NCI-H2081 treated with DMSO at 0.1 percent for 48 hours (cell line): ENCODE measurements at regions not wholly inside any gene's neighbourhood (a gene's known extent, or its start where the extent isn't known, plus 50 kb on each side); places are given as distances from the start of the nearest gene placed in this dataset.
"Not testable (repeated sequence)": the region's sequence is repeated elsewhere in the genome, so short reads cannot be mapped to it uniquely, and the experiment has no call there.

Experiments
- DNase-seq: peaks from one replicate; lab custom pipeline; 2025; lab: John Stamatoyannopoulos, UW

GRCh38 chr3:181330821-181331563 lies 341.5 kb upstream of the DNAJC19 start:
- DNase-seq, result no peak

DNA sequence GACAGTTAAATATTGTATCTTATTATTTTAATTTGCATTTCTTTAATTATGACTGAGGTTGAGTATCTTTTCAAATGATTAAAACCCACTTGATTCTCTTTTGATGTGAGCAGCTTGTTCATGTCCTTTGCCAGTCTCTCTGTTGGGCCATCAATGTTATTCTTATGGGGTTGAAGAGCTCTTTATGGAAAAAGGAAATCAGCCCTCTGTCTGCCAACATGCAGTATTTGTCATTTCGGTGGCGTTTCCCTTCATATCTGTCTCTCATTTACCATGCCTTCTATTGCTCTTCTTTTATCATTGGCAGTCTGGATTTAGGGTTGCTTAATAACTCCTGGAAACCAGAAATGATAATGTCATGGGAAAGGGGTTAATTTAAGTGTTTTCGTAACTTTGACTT lies 340.7 kb upstream of the DNAJC19 start:
- DNase-seq, result no peak

- DNase-seq, result peak; percentile 98
These were observed 339.5 kb upstream of the DNAJC19 start for GRCh38 chr3:181329024-181329423.

DNA sequence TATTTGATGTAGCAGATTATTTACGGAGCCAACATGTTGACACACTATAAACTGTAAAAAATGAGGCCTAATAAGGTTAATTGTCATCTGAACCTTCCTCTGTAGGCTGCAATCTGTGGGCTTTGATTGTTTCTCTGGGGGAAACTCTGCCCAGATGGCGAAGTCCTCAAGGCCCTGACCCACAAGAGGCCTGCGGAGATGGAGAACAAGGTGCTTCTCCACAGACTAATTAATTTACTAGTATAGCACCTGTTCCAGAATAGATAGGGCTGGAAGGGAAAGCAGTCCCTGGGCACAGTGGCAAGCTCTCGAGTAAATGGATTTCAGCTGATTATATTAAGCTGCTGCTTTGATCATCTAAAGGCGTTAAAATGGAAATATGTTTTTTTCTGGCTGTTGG lies 338.8 kb upstream of the DNAJC19 start:
- DNase-seq, result no peak

DNA sequence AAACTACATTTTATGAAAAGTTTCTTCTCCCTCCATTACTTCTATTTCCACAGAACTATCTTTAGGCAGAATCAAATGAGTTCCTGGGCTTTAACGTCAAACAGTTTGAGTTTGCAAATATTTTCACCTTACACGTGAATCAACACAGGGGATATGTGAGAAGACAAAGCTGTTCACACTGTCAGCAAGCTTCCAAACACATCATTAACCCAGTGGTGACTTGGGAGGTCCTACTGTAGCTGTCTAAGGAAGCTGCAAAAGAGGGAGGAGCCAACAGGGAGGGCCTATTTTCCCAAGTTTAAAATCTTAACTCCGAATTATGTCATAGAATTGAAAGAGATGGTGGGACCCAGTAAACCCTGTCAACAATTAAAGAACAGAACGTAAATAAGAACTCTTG lies 337.8 kb upstream of the DNAJC19 start:
- DNase-seq, result no peak

- peak; percentile 55 for DNase-seq
These were observed 337.2 kb upstream of the DNAJC19 start for GRCh38 chr3:181326637-181327223.

DNA sequence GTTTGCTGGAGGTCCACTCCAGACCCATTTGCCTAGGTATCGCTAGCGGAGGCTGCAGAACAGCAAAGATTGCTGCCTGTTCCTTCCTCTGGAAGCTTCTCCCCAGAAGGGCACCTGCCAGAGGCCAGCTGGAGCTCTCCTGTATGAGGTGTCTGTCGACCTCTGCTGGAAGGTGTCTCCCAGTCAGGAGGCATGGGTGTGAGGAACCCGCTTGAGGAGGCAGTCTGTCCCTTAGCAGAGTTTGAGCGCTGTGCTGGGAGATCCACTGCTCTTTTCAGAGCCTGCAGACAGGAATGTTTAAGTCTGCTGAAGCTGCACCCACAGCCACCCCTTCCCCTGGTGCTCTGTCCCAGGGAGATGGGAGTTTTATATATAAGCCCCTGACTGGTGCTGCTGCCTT lies 335.0 kb upstream of the DNAJC19 start:
- DNase-seq, result not testable (repeated sequence)

GRCh38 chr3:181318321-181318720 lies 328.8 kb upstream of the DNAJC19 start:
- no peak for DNase-seq

GRCh38 chr3:181317508-181317907 lies 328.0 kb upstream of the DNAJC19 start:
- no peak for DNase-seq

GRCh38 chr3:181316482-181316881 lies 326.9 kb upstream of the DNAJC19 start:
- DNase-seq, result no peak

GRCh38 chr3:181313335-181313734 lies 323.8 kb upstream of the DNAJC19 start:
- no peak for DNase-seq

GRCh38 chr3:181311186-181311585 lies 321.6 kb upstream of the DNAJC19 start:
- DNase-seq, result no peak

DNA sequence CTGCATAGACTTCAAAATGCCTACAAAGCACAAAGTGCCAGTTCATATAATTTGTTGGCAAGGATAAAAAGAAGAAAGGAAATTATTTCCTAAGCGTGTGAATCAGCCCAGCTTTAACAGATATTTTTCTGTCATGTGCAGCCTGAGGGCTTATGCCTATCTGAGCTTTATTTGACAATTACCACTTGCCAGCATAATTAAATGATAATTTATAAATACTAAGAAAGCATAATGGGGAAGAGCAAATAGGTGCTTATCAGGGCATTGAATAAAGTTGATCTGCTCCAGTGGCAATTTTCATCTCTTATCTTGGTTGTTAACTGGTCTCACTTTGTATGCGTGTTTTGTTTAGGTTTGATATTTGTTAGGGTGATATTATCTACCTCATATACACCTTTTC lies 313.4 kb upstream of the DNAJC19 start:
- no peak for DNase-seq

DNA sequence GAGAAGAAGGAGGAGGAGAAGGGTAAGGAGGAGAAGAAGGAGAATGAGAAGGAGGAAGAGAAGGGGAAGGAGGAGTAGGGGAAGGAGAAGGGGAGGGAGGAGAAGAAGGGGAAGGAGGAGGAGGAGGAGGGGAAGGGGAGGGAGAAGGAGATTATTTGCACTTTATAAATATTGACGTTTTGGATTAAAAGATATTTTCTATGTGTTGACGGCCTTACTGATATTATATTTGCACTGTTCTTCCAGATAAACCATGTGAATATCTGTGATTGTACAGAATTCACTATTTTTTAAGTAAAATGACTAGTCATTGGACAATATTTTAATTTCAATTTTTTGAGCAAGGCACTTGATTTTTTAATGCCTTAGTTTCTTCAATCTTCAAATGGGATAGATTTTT lies 310.5 kb upstream of the DNAJC19 start:
- DNase-seq, result no peak

DNA sequence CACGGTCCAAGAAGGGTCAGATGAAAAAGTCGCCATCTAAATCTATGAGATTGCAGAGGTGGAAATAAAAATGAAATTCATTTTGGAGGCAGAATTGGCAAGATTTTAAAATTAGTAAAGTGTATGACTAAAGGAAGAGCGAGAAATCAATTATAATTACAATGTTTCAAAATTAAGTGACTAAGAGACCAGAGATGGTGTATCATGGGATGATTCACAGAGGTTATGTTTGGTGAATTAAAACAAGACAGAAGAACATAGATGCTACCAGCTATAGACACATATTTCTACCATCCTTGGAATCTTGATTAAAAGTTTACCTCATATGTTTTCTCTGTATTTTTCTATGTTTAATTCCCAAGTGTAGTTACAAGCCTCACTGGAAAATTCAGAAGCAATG lies 308.9 kb upstream of the DNAJC19 start:
- no peak for DNase-seq

- no peak for DNase-seq
These were observed 303.4 kb upstream of the DNAJC19 start for GRCh38 chr3:181292984-181293383.

GRCh38 chr3:181290941-181291340 lies 301.4 kb upstream of the DNAJC19 start:
- no peak for DNase-seq

DNA sequence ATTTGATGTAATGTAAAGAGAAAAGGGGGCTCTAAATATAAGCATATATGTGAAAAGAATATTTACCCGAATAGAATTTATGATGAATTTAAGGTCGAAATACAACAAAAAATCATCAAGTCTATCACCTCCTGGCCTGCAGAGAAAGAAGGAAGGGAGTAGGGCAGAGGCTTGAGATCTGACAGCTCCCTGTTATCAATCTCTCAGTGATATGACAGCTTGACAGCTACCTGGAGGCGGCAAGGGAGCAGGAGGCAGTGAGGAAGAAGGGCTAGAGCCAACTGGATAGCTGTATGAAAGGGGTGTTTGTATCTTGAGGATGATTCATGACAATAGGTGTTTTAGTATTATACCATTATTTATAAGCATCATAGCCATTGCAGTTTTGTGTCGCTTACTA lies 299.8 kb upstream of the DNAJC19 start:
- no peak for DNase-seq

- DNase-seq, result no peak
These were observed 298.6 kb upstream of the DNAJC19 start for GRCh38 chr3:181288145-181288544.

GRCh38 chr3:181279239-181279565 lies 289.7 kb upstream of the DNAJC19 start:
- DNase-seq, result no peak

GRCh38 chr3:181278468-181279238 lies 289.1 kb upstream of the DNAJC19 start:
- no peak for DNase-seq

- no peak for DNase-seq
These were observed 286.9 kb upstream of the DNAJC19 start for GRCh38 chr3:181276358-181276896.

GRCh38 chr3:181274025-181274424 lies 284.5 kb upstream of the DNAJC19 start:
- no peak for DNase-seq
